ENCODE measurements at regions not wholly inside any gene's neighbourhood (a gene's known extent, or its start where the extent isn't known, plus 50 kb on each side); places are given as distances from the start of the nearest gene placed in this dataset.

GRCh38 chrX:63993936-63994335 lies 208.9 kb upstream of the ARHGEF9 start:
- no peak for DNase-seq (ENCODE audit: low spot score)

- no peak for DNase-seq (ENCODE audit: low spot score)
Measured at GRCh38 chrX:63985906-63986305, 200.9 kb upstream of the ARHGEF9 start.

- DNase-seq (ENCODE audit: low spot score), result no peak
Measured at GRCh38 chrX:63979480-63979879, 194.5 kb upstream of the ARHGEF9 start.

GRCh38 chrX:63967551-63967950 lies 182.5 kb upstream of the ARHGEF9 start:
- DNase-seq (ENCODE audit: low spot score), result no peak

- DNase-seq (ENCODE audit: low spot score), result no peak
Measured at GRCh38 chrX:63963095-63963784, 178.2 kb upstream of the ARHGEF9 start.

- no peak for DNase-seq (ENCODE audit: low spot score)
Measured at GRCh38 chrX:63961964-63962363, 176.9 kb upstream of the ARHGEF9 start.

- DNase-seq (ENCODE audit: low spot score), result no peak
Measured at GRCh38 chrX:63959975-63960374, 175.0 kb upstream of the ARHGEF9 start.

- DNase-seq (ENCODE audit: low spot score), result no peak
Measured at GRCh38 chrX:63958134-63958865, 173.3 kb upstream of the ARHGEF9 start.

GRCh38 chrX:63935835-63936234 lies 150.8 kb upstream of the ARHGEF9 start:
- DNase-seq (ENCODE audit: low spot score), result no peak

- no peak for DNase-seq (ENCODE audit: low spot score)
Measured at GRCh38 chrX:63934791-63935190, 149.8 kb upstream of the ARHGEF9 start.

- DNase-seq (ENCODE audit: low spot score), result no peak
Measured at GRCh38 chrX:63934160-63934559, 149.1 kb upstream of the ARHGEF9 start.

GRCh38 chrX:63932907-63933306 lies 147.9 kb upstream of the ARHGEF9 start:
- DNase-seq (ENCODE audit: low spot score), result no peak

GRCh38 chrX:63932006-63932405 lies 147.0 kb upstream of the ARHGEF9 start:
- no peak for DNase-seq (ENCODE audit: low spot score)

- no peak for DNase-seq (ENCODE audit: low spot score)
Measured at GRCh38 chrX:63930140-63930539, 145.1 kb upstream of the ARHGEF9 start.

- DNase-seq (ENCODE audit: low spot score), result no peak
Measured at GRCh38 chrX:63929608-63930007, 144.6 kb upstream of the ARHGEF9 start.

GRCh38 chrX:63927848-63928247 lies 142.8 kb upstream of the ARHGEF9 start:
- DNase-seq (ENCODE audit: low spot score), result no peak

- no peak for DNase-seq (ENCODE audit: low spot score)
Measured at GRCh38 chrX:63922221-63922620, 137.2 kb upstream of the ARHGEF9 start.

GRCh38 chrX:63920875-63921274 lies 135.9 kb upstream of the ARHGEF9 start:
- DNase-seq (ENCODE audit: low spot score), result no peak

- no peak for DNase-seq (ENCODE audit: low spot score)
Measured at GRCh38 chrX:63919081-63919480, 134.1 kb upstream of the ARHGEF9 start.

- peak; percentile 1 for DNase-seq (ENCODE audit: low spot score)
Measured at GRCh38 chrX:63918611-63919010, 133.6 kb upstream of the ARHGEF9 start.

- no peak for DNase-seq (ENCODE audit: low spot score)
Measured at GRCh38 chrX:63917296-63917695, 132.3 kb upstream of the ARHGEF9 start.

- DNase-seq (ENCODE audit: low spot score), result no peak
Measured at GRCh38 chrX:63913719-63914118, 128.7 kb upstream of the ARHGEF9 start.

- DNase-seq (ENCODE audit: low spot score), result peak; percentile 0
Measured at GRCh38 chrX:63889001-63889400, 104.0 kb upstream of the ARHGEF9 start.
